IPS-11a (cell line): ENCODE measurements at regions not wholly inside any gene's neighbourhood (a gene's known extent, or its start where the extent isn't known, plus 50 kb on each side); places are given as distances from the start of the nearest gene placed in this dataset.
"Not testable (repeated sequence)": the region's sequence is repeated elsewhere in the genome, so short reads cannot be mapped to it uniquely, and the experiment has no call there.

ENCODE experiments used
- H3K4me3 ChIP-seq: one replicate; pipeline ENCODE4 v1.5.1; 2013; ENCODE audit warnings: low read depth, low read length, control low read depth

DNA sequence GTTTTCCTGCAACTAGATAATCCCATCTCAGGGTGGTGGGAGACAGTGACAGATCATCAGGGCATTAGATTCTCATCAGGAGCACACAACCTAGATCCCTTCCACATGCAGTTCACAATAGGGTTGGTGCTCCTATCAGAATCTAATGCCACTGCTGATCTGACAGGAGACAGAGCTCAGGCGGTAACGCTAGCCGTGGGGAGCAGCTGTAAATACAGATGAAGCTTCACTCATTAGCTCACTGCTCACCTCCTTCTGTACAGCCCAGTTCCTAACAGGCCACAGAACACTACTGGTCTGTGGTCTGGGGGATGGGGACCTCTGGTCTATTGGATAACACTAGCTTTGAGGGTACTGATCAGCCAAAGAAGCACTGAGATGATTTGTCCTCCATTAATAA is 66.6 kb upstream of the ZNF195 start:
- H3K4me3 ChIP-seq, result not testable (repeated sequence)

DNA sequence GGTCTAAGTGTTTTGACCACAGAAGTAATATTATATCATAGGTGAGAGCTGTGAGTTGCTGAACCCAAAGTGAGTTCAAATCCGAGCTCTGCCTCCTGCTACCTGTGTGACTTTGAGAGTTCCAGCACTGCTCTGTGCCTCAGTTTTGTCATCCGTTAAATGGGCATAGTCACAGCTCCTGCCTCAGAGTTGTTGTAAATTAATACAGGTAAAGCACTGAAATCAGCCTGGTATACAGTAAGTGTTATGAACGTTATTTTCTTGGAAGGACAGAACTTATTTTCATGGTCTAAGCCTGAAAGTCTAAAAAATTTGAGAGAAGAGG is 65.4 kb upstream of the ZNF195 start:
- not testable (repeated sequence) for H3K4me3 ChIP-seq

- H3K4me3 ChIP-seq, result not testable (repeated sequence)
Observed at GRCh38 chr11:3443700-3444419, 64.9 kb upstream of the ZNF195 start.

GRCh38 chr11:3437441-3437840 is 58.5 kb upstream of the ZNF195 start:
- H3K4me3 ChIP-seq, result not testable (repeated sequence)

DNA sequence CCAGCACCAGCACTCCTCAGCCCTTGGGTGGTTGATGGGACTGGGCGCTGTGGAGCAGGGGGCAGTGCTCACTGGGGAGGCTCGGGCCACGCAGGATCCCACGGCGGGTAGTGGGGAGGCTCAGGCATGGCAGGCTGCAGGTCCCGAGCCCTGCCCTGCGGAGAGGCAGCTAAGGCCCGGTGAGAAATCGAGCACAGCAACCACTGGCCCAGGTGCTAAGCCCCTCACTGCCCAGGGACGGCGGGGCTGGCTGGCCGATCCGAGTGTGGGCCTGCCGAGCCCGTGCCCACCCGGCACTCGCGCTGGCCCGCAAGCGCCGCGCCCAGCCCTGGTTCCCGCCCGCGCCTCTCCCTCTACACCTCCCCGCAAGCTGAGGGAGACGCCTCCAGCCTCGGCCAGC is 56.0 kb upstream of the ZNF195 start:
- H3K4me3 ChIP-seq, result no peak overlapping the region

GRCh38 chr11:3429191-3429590 is 50.2 kb upstream of the ZNF195 start:
- H3K4me3 ChIP-seq, result not testable (repeated sequence)
